ENCODE measurements at regions not wholly inside any gene's neighbourhood (a gene's known extent, or its start where the extent isn't known, plus 50 kb on each side); places are given as distances from the start of the nearest gene placed in this dataset.

- DNase-seq (ENCODE audit: low spot score), result no peak
- TF ChIP-seq CTCF (IDR thresholded peaks at IDR 0.05; ENCODE audit: extremely low read depth, missing control alignments), result no peak
Measured at GRCh38 chr20:33916768-33917167, 76.9 kb upstream of the RALY start.

- DNase-seq (ENCODE audit: low spot score), result no peak
- TF ChIP-seq CTCF (IDR thresholded peaks at IDR 0.05; ENCODE audit: extremely low read depth, missing control alignments), result no peak
Measured at GRCh38 chr20:33917831-33918525, 75.7 kb upstream of the RALY start.

DNA sequence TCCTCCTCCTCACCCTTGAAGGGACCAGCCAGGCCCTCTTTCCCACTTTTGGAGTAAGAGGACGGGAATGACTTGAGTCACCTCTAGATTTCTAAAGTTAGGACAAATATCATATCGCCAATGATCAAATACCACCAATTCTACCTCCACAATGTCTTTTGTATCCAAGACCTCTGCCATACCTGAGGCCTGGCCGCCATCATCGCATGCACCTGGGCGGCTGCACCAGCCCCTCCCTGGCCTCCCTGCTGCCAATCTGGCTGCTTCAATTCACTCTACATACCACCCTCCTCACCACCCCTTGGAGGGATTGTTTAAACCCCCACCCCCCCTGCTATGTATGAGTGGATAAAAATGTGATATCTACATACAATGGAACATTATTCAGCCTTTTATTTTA lies 75.0 kb upstream of the RALY start:
- TF ChIP-seq CTCF (IDR thresholded peaks at IDR 0.05; ENCODE audit: extremely low read depth, missing control alignments), result no peak
- DNase-seq (ENCODE audit: low spot score), result no peak

- no peak for DNase-seq (ENCODE audit: low spot score)
- TF ChIP-seq CTCF (IDR thresholded peaks at IDR 0.05; ENCODE audit: extremely low read depth, missing control alignments), result no peak
Measured at GRCh38 chr20:33919653-33920052, 74.1 kb upstream of the RALY start.

GRCh38 chr20:33922224-33922623 lies 71.5 kb upstream of the RALY start:
- no peak for TF ChIP-seq CTCF (IDR thresholded peaks at IDR 0.05; ENCODE audit: extremely low read depth, missing control alignments)
- DNase-seq (ENCODE audit: low spot score), result no peak

DNA sequence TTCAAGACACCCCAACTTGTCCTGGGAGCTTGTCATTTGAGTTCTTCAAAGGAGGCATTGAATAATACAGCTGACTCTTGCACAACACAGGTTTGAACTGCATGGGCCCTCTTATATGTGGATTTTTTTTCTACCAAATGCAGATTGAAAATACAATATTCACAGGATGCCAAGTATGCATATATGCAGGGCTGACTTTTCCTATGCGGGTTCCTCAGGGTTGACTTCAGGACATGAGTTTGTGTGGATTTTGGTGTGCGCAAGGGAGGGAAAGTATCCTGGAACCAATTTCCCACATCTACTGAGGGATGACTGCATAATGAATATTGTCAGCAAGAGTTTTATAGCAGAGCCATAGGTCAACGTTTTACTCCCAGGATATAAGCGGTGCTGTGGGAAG lies 70.0 kb upstream of the RALY start:
- TF ChIP-seq CTCF (IDR thresholded peaks at IDR 0.05; ENCODE audit: extremely low read depth, missing control alignments), result no peak
- DNase-seq (ENCODE audit: low spot score), result no peak

DNA sequence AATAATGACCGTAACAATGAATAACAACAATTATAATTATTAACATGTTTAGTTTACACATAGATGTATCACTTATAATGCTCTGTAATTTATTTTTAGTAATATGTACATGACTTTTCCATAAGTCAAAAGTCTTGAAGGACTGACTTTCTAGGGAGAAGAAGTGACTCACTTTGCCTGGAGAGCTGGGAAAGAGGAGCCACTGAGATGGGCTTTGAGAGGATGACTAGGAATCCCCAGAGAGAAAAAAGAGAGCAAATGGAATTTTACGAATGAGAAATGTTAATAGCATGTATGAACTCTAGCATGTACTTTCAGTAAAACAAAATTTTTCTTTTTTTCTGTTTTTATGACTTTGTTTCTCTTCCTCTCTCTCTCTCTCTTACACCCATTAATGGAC lies 67.8 kb upstream of the RALY start:
- no peak for TF ChIP-seq CTCF (IDR thresholded peaks at IDR 0.05; ENCODE audit: extremely low read depth, missing control alignments)
- no peak for DNase-seq (ENCODE audit: low spot score)
